Neural cell (in vitro differentiated cells): ENCODE measurements at regions not wholly inside any gene's neighbourhood (a gene's known extent, or its start where the extent isn't known, plus 50 kb on each side); places are given as distances from the start of the nearest gene placed in this dataset.
A peak's percentile ranks its signal among the peaks of the same experiment; 100 is the strongest.

Experiments used
- H2AFZ ChIP-seq: fragments of 200-600, 300-800 bp; sonication (generic), shearing (Covaris generic); 2 replicates; pipeline ENCODE4 v1.6.0; 2014; ENCODE audit warnings: low read depth, mild to moderate bottlenecking, antibody characterized with exemption, low read length, moderate library complexity
- H3F3A ChIP-seq: fragments of 200-600 bp; shearing (Covaris generic); 2 replicates; pipeline ENCODE4 v1.6.1; 2016; ENCODE audit warnings: mild to moderate bottlenecking, moderate library complexity, mixed read lengths, antibody characterized with exemption, low read length; ENCODE audit not compliant: insufficient read depth, poor library complexity, severe bottlenecking
- H3K27ac ChIP-seq: fragments of 200-600, 300-800 bp; sonication (generic), shearing (Covaris generic); 2 replicates; pipeline ENCODE4 v1.5.1; 2014; ENCODE audit warnings: mild to moderate bottlenecking, low read length, moderate library complexity
- H3K27me3 ChIP-seq: fragments of 300-800, 200-600 bp; sonication (generic), shearing (Covaris generic); 2 replicates; pipeline ENCODE4 v1.6.0; 2014; ENCODE audit warnings: mild to moderate bottlenecking, low read depth, low read length, moderate library complexity; ENCODE audit not compliant: insufficient read depth
- H3K36me3 ChIP-seq: fragments of 300-800, 200-600 bp; sonication (generic), shearing (Covaris generic); 2 replicates; pipeline ENCODE4 v1.5.1; 2014; ENCODE audit warnings: mild to moderate bottlenecking, antibody characterized with exemption, low read length, moderate library complexity; ENCODE audit not compliant: insufficient read depth
- H3K4me2 ChIP-seq: fragments of 300-800, 200-600 bp; sonication (generic), shearing (Covaris generic); 2 replicates; pipeline ENCODE4 v1.6.0; 2014; ENCODE audit warnings: mild to moderate bottlenecking, low read length
- H3K4me3 ChIP-seq: fragments of 300-800, 200-600 bp; sonication (generic), shearing (Covaris generic); 2 replicates; pipeline ENCODE4 v1.5.1; 2014; ENCODE audit warnings: mild to moderate bottlenecking, low read length, moderate library complexity
- H3K79me2 ChIP-seq: fragments of 200-600 bp; shearing (Covaris generic); replicated peaks from 2 replicates; pipeline ENCODE4 v1.6.0; 2014; ENCODE audit warnings: mild to moderate bottlenecking, low read length, moderate library complexity; ENCODE audit not compliant: insufficient read depth
- H3K9ac ChIP-seq: fragments of 300-800, 200-600 bp; sonication (generic), shearing (Covaris generic); 2 replicates; pipeline ENCODE4 v1.6.1; 2016; ENCODE audit warnings: mild to moderate bottlenecking, low read length, mixed read lengths
- H3K9me2 ChIP-seq: fragments of 200-600 bp; shearing (Covaris generic); 2 replicates; pipeline ENCODE4 v1.6.1; 2016; ENCODE audit warnings: mild to moderate bottlenecking, low read length, mixed read lengths; ENCODE audit not compliant: insufficient read depth
- H3K9me3 ChIP-seq: fragments of 200-600, 300-800 bp; sonication (generic), shearing (Covaris generic); 2 replicates; pipeline ENCODE4 v1.6.1; 2016; ENCODE audit warnings: mild to moderate bottlenecking, mixed run types, low read length, moderate library complexity, mixed read lengths
- H4K20me1 ChIP-seq: fragments of 200-600 bp; shearing (Covaris generic); 2 replicates; pipeline ENCODE4 v1.6.1; 2016; ENCODE audit warnings: mild to moderate bottlenecking, mixed run types; ENCODE audit not compliant: insufficient read depth
- EP300 ChIP-seq: fragments of 450-650 bp; conservative IDR thresholded peaks from 2 replicates; pipeline ENCODE4 v1.6.1; 2014; ENCODE audit warnings: antibody characterized with exemption, mild to moderate bottlenecking, moderate library complexity; ENCODE audit not compliant: poor library complexity, severe bottlenecking
- EZH2 ChIP-seq: fragments of 200-600, 300-800 bp; shearing (Covaris generic), sonication (generic); IDR thresholded peaks from 2 replicates; pipeline ENCODE4 v1.6.1; 2014; ENCODE audit warnings: antibody characterized with exemption, low read length, borderline replicate concordance, mild to moderate bottlenecking; ENCODE audit not compliant: insufficient read depth, poor library complexity, severe bottlenecking
- MXI1 ChIP-seq: fragments of 450-650 bp; conservative IDR thresholded peaks from 2 replicates; pipeline ENCODE4 v1.6.1; 2014; ENCODE audit warnings: antibody characterized with exemption, mild to moderate bottlenecking; ENCODE audit not compliant: poor library complexity, severe bottlenecking
- POLR2AphosphoS5 ChIP-seq: IDR thresholded peaks from 2 replicates; pipeline ENCODE4 v1.6.1; 2012
- RAD21 ChIP-seq: fragments of 450-650 bp; conservative IDR thresholded peaks from 2 replicates; pipeline ENCODE4 v1.6.1; 2014; ENCODE audit warnings: antibody characterized with exemption, mild to moderate bottlenecking, moderate library complexity
- SMC3 ChIP-seq: fragments of 450-650 bp; conservative IDR thresholded peaks from 2 replicates; pipeline ENCODE4 v1.6.1; 2014; ENCODE audit warnings: antibody characterized with exemption, mild to moderate bottlenecking, moderate library complexity; ENCODE audit not compliant: poor library complexity
- TAF1 ChIP-seq: IDR thresholded peaks from 2 replicates; pipeline ENCODE4 v1.6.1; 2012; ENCODE audit warnings: low read depth
- TF ChIP-seq, protein P1 (sequence below): fragments of 450-650 bp; IDR thresholded peaks from 2 replicates; pipeline ENCODE4 v1.5.1; 2014; ENCODE audit warnings: antibody characterized with exemption, mild to moderate bottlenecking, moderate library complexity; ENCODE audit not compliant: poor library complexity, severe bottlenecking
- TF ChIP-seq, protein P2 (sequence below): IDR thresholded peaks from 2 replicates; pipeline ENCODE4 v1.6.1; 2012; ENCODE audit warnings: borderline replicate concordance

DNA sequence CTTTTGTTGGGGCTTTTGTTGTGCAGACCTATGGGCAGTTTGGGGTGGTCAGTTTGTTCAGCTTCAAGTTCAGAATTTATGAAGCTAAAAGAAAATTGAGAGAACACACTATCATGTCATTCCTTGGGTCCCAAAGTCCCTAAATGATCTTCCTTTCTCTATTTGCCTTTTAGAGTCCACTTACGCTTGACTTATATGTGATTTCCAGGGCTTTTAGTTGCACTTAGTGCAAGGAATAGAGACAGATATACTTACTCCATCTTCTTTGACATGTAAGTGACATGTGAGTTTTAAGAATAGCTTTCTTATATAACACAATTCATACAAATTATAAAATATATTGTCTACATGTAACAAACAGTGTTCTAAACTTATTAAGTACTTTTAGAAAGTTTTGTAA, 660.1 kb upstream of the SLITRK1 start:
- H4K20me1 ChIP-seq = no peaks in the 10 kb centered on the region
- TF ChIP-seq EZH2 (no peak), TAF1 (no peak), POLR2AphosphoS5 (peak; percentile 55), RAD21 (no peak), EP300 (peak; percentile 91), SMC3 (no peak), MXI1 (no peak)
- TF ChIP-seq, protein P1, sequence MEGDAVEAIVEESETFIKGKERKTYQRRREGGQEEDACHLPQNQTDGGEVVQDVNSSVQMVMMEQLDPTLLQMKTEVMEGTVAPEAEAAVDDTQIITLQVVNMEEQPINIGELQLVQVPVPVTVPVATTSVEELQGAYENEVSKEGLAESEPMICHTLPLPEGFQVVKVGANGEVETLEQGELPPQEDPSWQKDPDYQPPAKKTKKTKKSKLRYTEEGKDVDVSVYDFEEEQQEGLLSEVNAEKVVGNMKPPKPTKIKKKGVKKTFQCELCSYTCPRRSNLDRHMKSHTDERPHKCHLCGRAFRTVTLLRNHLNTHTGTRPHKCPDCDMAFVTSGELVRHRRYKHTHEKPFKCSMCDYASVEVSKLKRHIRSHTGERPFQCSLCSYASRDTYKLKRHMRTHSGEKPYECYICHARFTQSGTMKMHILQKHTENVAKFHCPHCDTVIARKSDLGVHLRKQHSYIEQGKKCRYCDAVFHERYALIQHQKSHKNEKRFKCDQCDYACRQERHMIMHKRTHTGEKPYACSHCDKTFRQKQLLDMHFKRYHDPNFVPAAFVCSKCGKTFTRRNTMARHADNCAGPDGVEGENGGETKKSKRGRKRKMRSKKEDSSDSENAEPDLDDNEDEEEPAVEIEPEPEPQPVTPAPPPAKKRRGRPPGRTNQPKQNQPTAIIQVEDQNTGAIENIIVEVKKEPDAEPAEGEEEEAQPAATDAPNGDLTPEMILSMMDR = no peak
- TF ChIP-seq, protein P2, sequence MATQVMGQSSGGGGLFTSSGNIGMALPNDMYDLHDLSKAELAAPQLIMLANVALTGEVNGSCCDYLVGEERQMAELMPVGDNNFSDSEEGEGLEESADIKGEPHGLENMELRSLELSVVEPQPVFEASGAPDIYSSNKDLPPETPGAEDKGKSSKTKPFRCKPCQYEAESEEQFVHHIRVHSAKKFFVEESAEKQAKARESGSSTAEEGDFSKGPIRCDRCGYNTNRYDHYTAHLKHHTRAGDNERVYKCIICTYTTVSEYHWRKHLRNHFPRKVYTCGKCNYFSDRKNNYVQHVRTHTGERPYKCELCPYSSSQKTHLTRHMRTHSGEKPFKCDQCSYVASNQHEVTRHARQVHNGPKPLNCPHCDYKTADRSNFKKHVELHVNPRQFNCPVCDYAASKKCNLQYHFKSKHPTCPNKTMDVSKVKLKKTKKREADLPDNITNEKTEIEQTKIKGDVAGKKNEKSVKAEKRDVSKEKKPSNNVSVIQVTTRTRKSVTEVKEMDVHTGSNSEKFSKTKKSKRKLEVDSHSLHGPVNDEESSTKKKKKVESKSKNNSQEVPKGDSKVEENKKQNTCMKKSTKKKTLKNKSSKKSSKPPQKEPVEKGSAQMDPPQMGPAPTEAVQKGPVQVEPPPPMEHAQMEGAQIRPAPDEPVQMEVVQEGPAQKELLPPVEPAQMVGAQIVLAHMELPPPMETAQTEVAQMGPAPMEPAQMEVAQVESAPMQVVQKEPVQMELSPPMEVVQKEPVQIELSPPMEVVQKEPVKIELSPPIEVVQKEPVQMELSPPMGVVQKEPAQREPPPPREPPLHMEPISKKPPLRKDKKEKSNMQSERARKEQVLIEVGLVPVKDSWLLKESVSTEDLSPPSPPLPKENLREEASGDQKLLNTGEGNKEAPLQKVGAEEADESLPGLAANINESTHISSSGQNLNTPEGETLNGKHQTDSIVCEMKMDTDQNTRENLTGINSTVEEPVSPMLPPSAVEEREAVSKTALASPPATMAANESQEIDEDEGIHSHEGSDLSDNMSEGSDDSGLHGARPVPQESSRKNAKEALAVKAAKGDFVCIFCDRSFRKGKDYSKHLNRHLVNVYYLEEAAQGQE = peak; percentile 80
- no peaks in the 10 kb centered on the region for H3K27me3 ChIP-seq
- H3K4me2 ChIP-seq = no peak overlapping the region
- no peak overlapping the region for H3K4me3 ChIP-seq
- H3K36me3 ChIP-seq = no peaks in the 10 kb centered on the region
- no peak overlapping the region for H2AFZ ChIP-seq
- H3F3A ChIP-seq = no peaks in the 10 kb centered on the region
- peak overlapping the region; percentile 42 for H3K27ac ChIP-seq
- H3K9me3 ChIP-seq = no peaks in the 10 kb centered on the region
- no peaks in the 10 kb centered on the region for H3K79me2 ChIP-seq
- no peaks in the 10 kb centered on the region for H3K9me2 ChIP-seq
- no peak overlapping the region for H3K9ac ChIP-seq

DNA sequence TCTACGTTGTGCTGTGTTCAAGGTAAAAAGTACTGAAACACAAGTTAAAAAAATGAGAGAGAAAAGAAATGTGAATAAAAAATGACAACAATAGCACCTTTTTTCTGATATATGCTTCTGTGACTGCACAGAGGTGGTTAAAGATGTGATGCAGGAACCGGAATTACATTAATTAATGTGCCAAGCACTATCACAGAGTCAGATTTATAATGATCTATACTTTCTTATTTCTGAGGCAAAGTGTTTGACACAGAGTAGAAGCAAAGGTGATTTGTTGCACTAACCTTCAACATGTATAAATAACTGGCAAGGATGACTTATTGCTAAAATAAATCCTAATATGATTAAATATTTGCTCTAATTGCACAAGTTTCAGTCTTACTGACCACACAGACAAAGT, 654.6 kb upstream of the SLITRK1 start:
- no peaks in the 10 kb centered on the region for H3K79me2 ChIP-seq
- H3K4me2 ChIP-seq = no peak overlapping the region
- no peaks in the 10 kb centered on the region for H4K20me1 ChIP-seq
- no peaks in the 10 kb centered on the region for H3K9me2 ChIP-seq
- no peaks in the 10 kb centered on the region for H3K27me3 ChIP-seq
- H3K27ac ChIP-seq = no peak overlapping the region
- no peaks in the 10 kb centered on the region for H3K36me3 ChIP-seq
- H3F3A ChIP-seq = no peaks in the 10 kb centered on the region
- TF ChIP-seq TAF1 (no peak), EZH2 (no peak), EP300 (no peak), SMC3 (no peak), RAD21 (no peak), POLR2AphosphoS5 (no peak), MXI1 (no peak)
- TF ChIP-seq, protein P1 = no peak
- TF ChIP-seq, protein P2 = no peak
- H3K9ac ChIP-seq = no peak overlapping the region
- no peak overlapping the region for H2AFZ ChIP-seq
- no peak overlapping the region for H3K4me3 ChIP-seq
- H3K9me3 ChIP-seq = no peaks in the 10 kb centered on the region
